GM21723 (cell line): ENCODE measurements at regions not wholly inside any gene's neighbourhood (a gene's known extent, or its start where the extent isn't known, plus 50 kb on each side); places are given as distances from the start of the nearest gene placed in this dataset.
"Not testable (repeated sequence)": the region's sequence is repeated elsewhere in the genome, so short reads cannot be mapped to it uniquely, and the experiment has no call there.

ENCODE experiments used
- ATAC-seq: cut with Tn5 transposase; IDR thresholded peaks from one replicate; pipeline ENCODE4 v1.9.1; 2021; ENCODE audit warnings: mild to moderate bottlenecking, moderate library complexity; ENCODE audit not compliant: unreplicated experiment

DNA sequence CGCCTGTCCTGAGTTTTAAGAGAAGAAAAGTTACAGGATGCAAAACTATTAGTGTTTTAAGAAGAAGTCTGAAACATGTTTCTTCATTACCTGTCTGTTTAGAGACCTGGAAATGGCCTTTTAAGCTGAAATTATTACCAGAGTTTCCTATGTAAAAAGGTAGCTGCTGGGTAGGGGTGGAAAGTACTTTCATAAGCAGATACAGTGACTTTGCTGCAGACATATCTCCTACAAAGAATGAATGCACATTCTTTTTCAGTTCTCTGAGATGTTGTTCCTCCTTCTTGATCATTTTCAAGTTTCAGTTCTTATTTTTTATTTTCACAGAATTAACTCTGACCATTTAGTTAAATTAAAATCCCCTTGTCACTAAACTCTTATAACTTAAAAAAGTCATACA is 1329.6 kb downstream of the KCNT2 start:
- peak; percentile 67 for ATAC-seq

DNA sequence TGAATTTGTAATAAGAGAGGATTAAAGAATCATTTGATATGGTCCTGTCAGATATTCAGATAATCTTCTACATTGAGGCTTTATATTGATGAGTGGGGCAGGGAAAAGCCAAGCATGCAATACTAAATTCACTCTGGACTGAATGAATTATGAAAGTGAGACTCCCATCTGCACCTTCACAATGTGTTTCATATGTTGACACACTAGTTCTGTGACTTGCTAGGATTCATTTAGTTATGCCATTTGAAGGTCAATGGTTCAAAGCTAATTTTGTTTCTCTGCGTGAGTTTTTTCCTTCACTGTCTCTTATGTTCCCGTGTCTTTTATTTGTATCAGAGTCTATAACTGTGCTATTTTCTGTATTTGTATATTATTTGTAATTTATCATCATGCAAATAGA is 1332.5 kb downstream of the KCNT2 start:
- no peak for ATAC-seq

DNA sequence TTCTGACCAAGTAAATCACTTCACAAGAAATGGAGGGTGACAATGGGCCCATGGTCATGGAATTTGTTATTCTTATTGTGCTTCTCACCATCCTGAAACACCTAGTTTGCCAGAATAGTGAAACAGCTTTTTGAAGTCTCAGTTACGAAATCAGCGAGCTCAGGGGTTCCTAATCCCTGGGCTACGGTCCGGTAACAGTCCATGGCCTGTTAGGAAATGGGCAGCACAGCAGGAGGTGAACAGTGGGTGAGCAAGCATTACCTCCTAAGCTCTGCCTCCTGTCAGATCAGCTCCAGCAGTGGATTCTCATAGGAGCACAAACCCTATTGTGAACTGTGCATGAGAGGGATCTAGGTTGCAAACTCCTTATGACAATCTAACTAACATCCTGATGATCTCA is 1356.3 kb downstream of the KCNT2 start:
- no peak for ATAC-seq

- no peak for ATAC-seq
Measured at GRCh38 chr1:195243492-195243891, 1364.7 kb downstream of the KCNT2 start.

DNA sequence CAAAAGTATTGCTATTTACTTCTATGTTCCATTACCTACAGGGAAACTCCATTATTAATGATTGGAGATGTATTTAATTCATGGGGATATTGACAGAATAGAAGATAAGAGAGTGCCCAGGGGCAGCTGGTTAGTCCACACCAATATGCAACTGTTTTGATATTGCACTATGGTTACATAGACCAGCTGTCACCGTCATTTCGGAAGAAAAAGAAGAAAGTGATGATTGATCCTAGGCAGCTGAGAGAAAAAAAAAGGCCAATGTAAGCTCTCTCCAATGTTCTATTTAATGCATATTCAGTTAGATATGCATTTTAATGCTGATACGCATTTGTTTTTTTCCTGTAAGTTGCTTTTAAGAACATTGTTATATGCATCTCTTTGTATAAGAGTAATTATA is 1367.2 kb downstream of the KCNT2 start:
- ATAC-seq = no peak

GRCh38 chr1:195238313-195238712 is 1369.9 kb downstream of the KCNT2 start:
- ATAC-seq = no peak

DNA sequence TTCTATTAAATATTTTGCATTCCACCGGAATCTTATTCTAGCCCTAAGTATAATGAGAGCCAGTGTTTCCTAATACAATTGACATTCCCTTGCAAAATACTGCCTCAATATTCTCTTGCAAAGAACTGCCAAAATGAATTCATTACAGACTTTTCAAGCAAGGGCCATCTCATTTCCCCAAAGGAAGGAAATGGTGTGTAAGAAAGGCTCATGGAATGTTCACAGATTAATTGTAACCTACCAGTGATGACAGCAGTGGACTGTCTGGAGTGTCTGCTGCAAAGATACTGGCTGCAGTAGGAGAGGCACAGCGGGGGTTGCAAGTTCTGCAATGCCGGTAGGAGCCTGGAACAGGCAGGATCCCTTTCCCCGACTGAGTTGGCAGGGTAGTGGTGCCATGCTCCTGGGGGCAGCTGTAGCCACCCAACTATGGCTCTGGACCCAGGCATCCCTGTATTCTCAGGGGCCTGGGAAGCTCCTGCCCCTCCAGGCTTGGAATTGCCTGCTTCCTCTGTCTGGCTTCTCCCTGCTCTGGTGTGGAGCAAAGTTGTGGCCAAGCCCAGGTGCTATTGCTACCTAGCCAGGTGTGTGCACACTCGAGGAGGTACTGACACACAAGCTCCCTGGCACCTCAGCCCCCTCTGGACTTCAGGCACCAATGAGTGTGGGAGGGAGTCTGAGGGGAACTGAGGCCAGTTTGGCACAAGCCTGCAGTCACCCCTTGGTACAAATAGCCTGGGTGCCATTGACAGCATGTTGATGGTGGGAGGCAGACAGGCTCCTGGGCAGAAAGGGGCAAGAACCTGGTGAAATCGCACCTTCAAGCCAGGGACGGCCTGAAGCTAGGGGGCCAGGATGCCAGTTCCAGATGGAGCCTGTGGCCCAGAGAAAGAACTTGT is 1371.0 kb downstream of the KCNT2 start:
- no peak for ATAC-seq

DNA sequence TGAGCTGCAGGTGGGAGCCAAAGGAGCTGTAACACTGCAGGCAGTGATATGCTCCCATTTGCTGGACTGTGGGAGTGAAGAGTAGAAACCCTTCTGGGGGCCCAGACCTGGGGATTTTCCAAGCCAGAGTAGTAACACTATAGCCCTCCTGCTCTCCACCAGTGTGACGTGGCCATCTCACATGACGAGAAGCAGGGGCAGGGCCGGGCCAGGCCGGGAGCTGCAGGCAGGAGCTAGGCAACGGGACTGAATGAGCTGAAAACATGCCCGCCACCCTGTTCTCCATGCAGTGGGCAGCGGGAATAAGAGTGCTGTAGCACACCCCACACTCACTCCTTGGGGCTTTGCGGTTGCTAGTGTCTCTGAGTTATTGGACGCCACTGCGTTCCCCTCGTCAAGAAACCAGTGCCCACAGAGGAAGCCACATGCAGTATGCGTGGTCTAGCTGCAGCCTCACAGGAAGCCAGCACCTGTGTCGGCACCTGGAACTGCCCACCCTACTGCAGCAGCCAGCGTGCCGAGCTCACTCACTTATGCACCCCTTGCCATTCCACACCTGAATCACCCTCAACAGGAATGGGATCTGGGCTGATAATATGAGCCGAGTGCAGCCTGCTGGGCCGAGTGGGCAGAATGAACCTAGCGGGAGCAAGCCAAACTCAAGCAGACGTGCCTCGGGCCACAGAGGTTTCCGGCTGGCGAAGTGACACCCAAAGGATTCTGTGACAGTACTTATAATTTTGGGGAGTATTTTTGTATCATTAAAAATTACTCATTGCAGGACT is 1389.6 kb downstream of the KCNT2 start:
- ATAC-seq = no peak

DNA sequence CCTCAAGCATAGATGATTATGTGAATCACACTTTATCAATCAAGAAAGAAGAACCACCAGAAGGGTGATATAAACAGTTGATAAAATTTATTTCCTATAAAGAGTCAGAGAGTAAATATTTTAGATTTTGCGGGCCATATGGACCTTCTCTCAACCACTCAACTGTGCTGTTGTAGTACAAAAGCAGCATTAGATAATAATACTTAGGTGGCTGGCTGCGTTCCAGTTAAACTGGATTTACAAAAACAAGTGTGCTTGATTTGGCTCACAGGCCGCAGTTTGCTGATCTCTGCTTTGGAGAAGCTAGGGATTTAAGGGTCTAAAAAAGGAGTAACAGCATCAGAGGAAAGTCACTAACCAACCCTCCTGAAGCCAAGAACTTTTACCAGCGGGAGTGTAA is 1406.0 kb downstream of the KCNT2 start:
- ATAC-seq = no peak

- ATAC-seq = no peak
Measured at GRCh38 chr1:195200772-195201171, 1407.5 kb downstream of the KCNT2 start.

GRCh38 chr1:195197116-195197515 is 1411.1 kb downstream of the KCNT2 start:
- ATAC-seq = no peak

- peak; percentile 98 for ATAC-seq
Measured at GRCh38 chr1:195195423-195196057, 1412.7 kb downstream of the KCNT2 start.

GRCh38 chr1:195193134-195193533 is 1415.1 kb downstream of the KCNT2 start:
- ATAC-seq = no peak

GRCh38 chr1:195188821-195189220 is 1419.4 kb downstream of the KCNT2 start:
- ATAC-seq = no peak

- no peak for ATAC-seq
Measured at GRCh38 chr1:195186544-195186943, 1421.7 kb downstream of the KCNT2 start.

DNA sequence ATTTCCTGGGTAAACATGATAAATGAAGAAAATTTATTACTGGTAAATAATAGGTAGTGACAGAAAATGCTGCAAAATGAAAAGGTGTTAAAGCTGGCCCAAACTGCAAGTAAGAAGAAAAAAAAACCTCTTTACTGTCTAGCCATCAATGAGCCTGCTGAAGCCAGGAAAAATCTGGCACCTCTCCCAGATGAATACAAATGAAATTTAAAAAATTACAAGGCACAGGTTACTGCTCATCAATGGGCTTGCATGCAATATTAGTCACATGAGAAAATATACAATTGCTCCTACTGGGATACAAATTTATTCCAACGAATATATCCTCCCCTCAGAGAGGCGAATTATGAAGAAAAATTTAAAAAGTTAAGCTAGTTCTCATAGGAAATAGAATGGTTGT is 1422.5 kb downstream of the KCNT2 start:
- ATAC-seq = no peak

- ATAC-seq = no peak
Measured at GRCh38 chr1:195185321-195185720, 1422.9 kb downstream of the KCNT2 start.

DNA sequence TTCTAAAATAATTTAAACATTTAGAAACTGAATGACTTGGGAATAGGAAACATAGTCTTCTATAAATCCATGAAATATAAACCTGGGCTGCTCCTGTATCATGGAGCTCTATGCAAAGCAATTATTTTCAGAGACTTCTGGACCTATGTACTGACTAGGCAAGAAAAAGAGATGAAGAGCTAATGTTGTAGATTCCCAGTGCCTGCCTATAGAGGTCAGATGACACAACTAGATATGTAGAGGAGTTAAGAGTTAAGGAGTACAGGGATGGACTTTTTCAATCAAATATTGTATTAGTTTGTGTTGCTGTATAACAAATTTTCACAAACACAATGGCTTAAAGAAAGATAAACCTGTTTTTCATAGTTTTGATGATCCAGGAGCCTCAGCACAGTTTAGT is 1434.5 kb downstream of the KCNT2 start:
- ATAC-seq = no peak

DNA sequence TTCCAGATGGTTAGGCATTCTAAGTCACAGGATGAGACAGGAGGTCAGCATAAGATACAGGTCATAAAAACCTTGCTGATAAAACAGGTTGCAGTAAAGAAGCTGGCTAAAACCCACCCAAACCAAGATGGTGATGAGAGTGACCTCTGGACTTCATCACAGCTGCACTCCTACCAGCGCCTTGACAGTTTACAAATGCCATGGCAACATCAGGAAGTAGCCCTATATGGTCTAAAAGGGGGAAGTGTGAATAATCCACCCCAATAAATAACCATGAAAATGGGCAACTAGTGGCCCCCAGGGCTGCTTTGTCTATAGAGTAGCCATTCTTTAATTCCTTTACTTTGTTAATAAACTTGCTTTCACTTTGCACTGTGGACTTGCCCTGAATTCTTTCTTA is 1448.4 kb downstream of the KCNT2 start:
- not testable (repeated sequence) for ATAC-seq

DNA sequence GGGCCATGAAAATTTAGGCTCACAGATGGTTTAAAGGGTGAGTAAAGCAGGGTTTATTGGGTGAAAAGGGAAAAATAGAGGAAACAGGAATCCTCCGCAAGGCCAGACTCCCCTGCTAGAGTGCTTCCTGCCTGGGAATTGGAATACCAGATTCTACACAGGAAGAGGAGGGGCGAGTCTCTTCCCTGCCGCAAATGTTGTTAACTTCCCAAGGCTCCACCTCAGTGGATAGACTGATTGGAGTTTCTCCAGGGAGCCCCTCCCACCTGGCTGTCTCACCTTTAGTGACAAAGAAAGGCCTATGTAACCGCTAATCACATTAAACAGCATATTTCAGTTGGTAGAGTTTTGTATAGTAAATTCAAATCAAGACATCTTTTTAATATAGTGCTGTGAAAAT is 1450.1 kb downstream of the KCNT2 start:
- no peak for ATAC-seq

DNA sequence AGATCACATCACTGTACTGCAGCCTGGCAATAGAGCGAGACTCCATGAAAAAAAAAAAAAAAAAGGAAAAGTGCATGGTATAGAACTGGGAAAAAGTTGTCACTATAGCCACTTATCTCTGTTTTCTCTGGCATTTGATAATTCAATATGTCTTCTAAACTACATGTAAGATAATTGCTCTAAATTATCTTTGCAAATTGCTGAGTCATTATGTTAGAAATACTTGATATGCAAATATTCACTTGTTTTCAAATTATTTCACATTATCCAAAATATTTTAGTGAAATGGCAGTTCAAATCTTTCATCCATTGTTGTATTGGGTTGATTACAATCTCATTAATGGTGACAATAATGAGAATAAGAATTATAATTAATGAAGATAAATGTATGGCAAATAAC is 1455.1 kb downstream of the KCNT2 start:
- no peak for ATAC-seq

DNA sequence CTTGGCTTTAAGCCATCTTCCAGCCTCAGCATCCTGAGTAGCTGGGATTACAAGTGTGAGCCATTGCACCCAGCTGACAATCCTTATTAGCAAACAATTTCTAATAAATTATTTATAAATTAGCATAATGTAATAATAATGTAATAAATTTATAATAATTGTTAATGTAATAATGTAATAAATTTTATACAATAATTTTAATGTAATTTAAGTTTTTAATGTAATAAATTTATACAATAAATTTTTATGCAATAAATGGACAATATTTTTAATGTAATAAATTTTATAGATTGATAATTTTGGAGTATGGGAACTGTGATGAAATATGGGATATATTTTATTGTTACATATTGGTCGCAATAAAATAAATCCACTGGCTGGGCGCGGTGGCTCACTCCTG is 1457.5 kb downstream of the KCNT2 start:
- no peak for ATAC-seq
